AG20443 (cell line): ENCODE measurements at regions not wholly inside any gene's neighbourhood (a gene's known extent, or its start where the extent isn't known, plus 50 kb on each side); places are given as distances from the start of the nearest gene placed in this dataset.
A peak's percentile ranks its signal among the peaks of the same experiment; 100 is the strongest.
"Not testable (repeated sequence)": the region's sequence is repeated elsewhere in the genome, so short reads cannot be mapped to it uniquely, and the experiment has no call there.

Experiments
- DNase-seq: peaks from one replicate; pipeline ENCODE4 v3.0.0; 2012; ENCODE audit warnings: low spot score, mixed read lengths

GRCh38 chr12:91667694-91668093 lies 478.0 kb downstream of the BTG1 start:
- DNase-seq, result no peak

GRCh38 chr12:91663744-91664143 lies 481.1 kb upstream of the DCN start:
- DNase-seq, result no peak

GRCh38 chr12:91663310-91663709 lies 480.7 kb upstream of the DCN start:
- no peak for DNase-seq

- no peak for DNase-seq
These were observed 479.4 kb upstream of the DCN start for GRCh38 chr12:91662021-91662420.

GRCh38 chr12:91657032-91657431 lies 474.4 kb upstream of the DCN start:
- no peak for DNase-seq

- DNase-seq, result no peak
These were observed 473.3 kb upstream of the DCN start for GRCh38 chr12:91655966-91656365.

- DNase-seq, result no peak
These were observed 471.5 kb upstream of the DCN start for GRCh38 chr12:91654087-91654486.

- no peak for DNase-seq
These were observed 469.1 kb upstream of the DCN start for GRCh38 chr12:91651728-91652127.

- no peak for DNase-seq
These were observed 461.1 kb upstream of the DCN start for GRCh38 chr12:91643763-91644162.

GRCh38 chr12:91640021-91640420 lies 457.4 kb upstream of the DCN start:
- DNase-seq, result no peak

GRCh38 chr12:91639327-91639726 lies 456.7 kb upstream of the DCN start:
- DNase-seq, result no peak

GRCh38 chr12:91637789-91638624 lies 455.4 kb upstream of the DCN start:
- DNase-seq, result no peak

- no peak for DNase-seq
These were observed 454.1 kb upstream of the DCN start for GRCh38 chr12:91636721-91637120.

- DNase-seq, result not testable (repeated sequence)
These were observed 451.7 kb upstream of the DCN start for GRCh38 chr12:91634386-91634713.

- DNase-seq, result no peak
These were observed 451.2 kb upstream of the DCN start for GRCh38 chr12:91633734-91634357.

- DNase-seq, result no peak
These were observed 450.6 kb upstream of the DCN start for GRCh38 chr12:91633206-91633605.

GRCh38 chr12:91632042-91632786 lies 449.6 kb upstream of the DCN start:
- no peak for DNase-seq

GRCh38 chr12:91630596-91631293 lies 448.1 kb upstream of the DCN start:
- DNase-seq, result no peak

- no peak for DNase-seq
These were observed 447.5 kb upstream of the DCN start for GRCh38 chr12:91630083-91630482.

- no peak for DNase-seq
These were observed 446.8 kb upstream of the DCN start for GRCh38 chr12:91629440-91629839.

GRCh38 chr12:91628656-91629055 lies 446.0 kb upstream of the DCN start:
- DNase-seq, result peak; percentile 10

GRCh38 chr12:91627225-91627624 lies 444.6 kb upstream of the DCN start:
- no peak for DNase-seq

GRCh38 chr12:91622981-91623380 lies 440.4 kb upstream of the DCN start:
- no peak for DNase-seq
